Upper lobe of left lung (tissue), 6 donors: ENCODE measurements at regions not wholly inside any gene's neighbourhood (a gene's known extent, or its start where the extent isn't known, plus 50 kb on each side); places are given as distances from the start of the nearest gene placed in this dataset.

ENCODE experiments used
- ATAC-seq, 2 donors: fragments of 200-7000 bp; cut with Tn5 transposase; one replicate each; pipeline ENCODE4 v1.9.1; 2022; ENCODE audit warnings: mild to moderate bottlenecking in 2 of 2, moderate library complexity in 2 of 2; ENCODE audit not compliant: low FRiP score in 2 of 2
- DNase-seq, 2 donors: peaks; one replicate each; pipeline ENCODE4 v3.0.0-alpha.2; 2019 to 2020
- H3K27ac ChIP-seq, 4 donors: fragments of 200-600 bp; sonication (generic); one replicate each; pipeline ENCODE4 v1.5.1; 2016 to 2019
- H3K27me3 ChIP-seq, 4 donors: fragments of 200-600 bp; sonication (generic); one replicate each; pipeline ENCODE4 v1.5.1; 2017 to 2019
- H3K36me3 ChIP-seq, 4 donors: fragments of 200-600 bp; sonication (generic); one replicate each; pipeline ENCODE4 v1.5.1; 2016 to 2019
- H3K4me1 ChIP-seq, 4 donors: fragments of 200-600 bp; sonication (generic); one replicate each; pipeline ENCODE4 v1.5.1; 2018 to 2019
- H3K4me3 ChIP-seq, 4 donors: fragments of 200-600 bp; sonication (generic); one replicate each; pipeline ENCODE4 v1.5.1; 2017 to 2019; ENCODE audit warnings: mild to moderate bottlenecking in 2 of 4, moderate library complexity in 1 of 4
- H3K9me3 ChIP-seq, 4 donors: fragments of 200-600 bp; sonication (generic); one replicate each; pipeline ENCODE4 v1.5.1; 2018 to 2019
- CTCF ChIP-seq, 6 experiments: fragments of 450-650 bp in 4 of 6; fragments of 200-600 bp in 2 of 6; sonication (generic) in 2 of 6; IDR thresholded peaks; one replicate each; pipeline ENCODE4 v1.5.1; 2016 to 2019; ENCODE audit warnings: antibody characterized with exemption in 6 of 6
- EP300 ChIP-seq, 4 donors: sonication (generic); formaldehyde crosslinking; IDR thresholded peaks; one replicate each; pipeline ENCODE4 v1.5.1; 2017; ENCODE audit warnings: antibody characterized with exemption in 4 of 4, control low read depth in 2 of 4
- POLR2A ChIP-seq, 4 donors: fragments of 450-650 bp; IDR thresholded peaks; one replicate each; pipeline ENCODE4 v1.5.1; 2016 to 2017; ENCODE audit warnings: antibody characterized with exemption in 4 of 4, mild to moderate bottlenecking in 2 of 4
- POLR2AphosphoS5 ChIP-seq, 2 donors: sonication (generic); formaldehyde crosslinking; IDR thresholded peaks; one replicate each; pipeline ENCODE4 v1.5.1; 2017; ENCODE audit warnings: antibody characterized with exemption in 2 of 2
- WGBS, 2 donors: methylation state at CpG; one replicate each; pipeline ENCODE4 v1.1.5; 2017 to 2018; 5-methylcytosine and 5-hydroxymethylcytosine counted together
- donor health status: DM: no; HTN: no; CAD: no; lungs with moderate emphysema.
- donor health status: DM: no; HTN: yes; CAD: no; lungs with severe emphysema.

- 73 to 79% methylated on average over 2 of the region's 2 CpGs for WGBS, 2 donors
- DNase-seq = no peak
- Histone ChIP-seq H3K27me3 (no peaks in the 10 kb centered on the region), H3K27ac (no peak overlapping the region), H3K4me1 (no peaks in the 10 kb centered on the region), H3K36me3 (no peaks in the 10 kb centered on the region), H3K4me3 (no peak overlapping the region), H3K9me3 (no peaks in the 10 kb centered on the region)
- no peak for ATAC-seq
- TF ChIP-seq EP300 (IDR thresholded peaks at IDR 0.05) = no peak
- no peak for TF ChIP-seq POLR2AphosphoS5 (IDR thresholded peaks at IDR 0.05)
- no peak for TF ChIP-seq POLR2A (IDR thresholded peaks at IDR 0.05)
- TF ChIP-seq CTCF (IDR thresholded peaks at IDR 0.05) = no peak
These were observed 401.9 kb downstream of the PCDH20 start for GRCh38 chr13:61013796-61014195.

GRCh38 chr13:61010358-61010757 is 405.3 kb downstream of the PCDH20 start:
- H3K4me1 ChIP-seq = no peaks in the 10 kb centered on the region
- TF ChIP-seq EP300 (IDR thresholded peaks at IDR 0.05) = no peak
- no peak for TF ChIP-seq CTCF (IDR thresholded peaks at IDR 0.05)
- TF ChIP-seq POLR2A (IDR thresholded peaks at IDR 0.05) = no peak
- no peak for TF ChIP-seq POLR2AphosphoS5 (IDR thresholded peaks at IDR 0.05)
- H3K36me3 ChIP-seq = no peaks in the 10 kb centered on the region
- H3K9me3 ChIP-seq = peaks cover 0 to 9% (median 6%) of the 10 kb centered on the region in 4 donors
- H3K27me3 ChIP-seq = no peaks in the 10 kb centered on the region
- DNase-seq (no peak), ATAC-seq (no peak)
- no peak overlapping the region for H3K4me3 ChIP-seq
- no peak overlapping the region for H3K27ac ChIP-seq
- 66 to 78% methylated on average over 2 of the region's 2 CpGs for WGBS, 2 donors

- 45 to 63% methylated on average over 1 of the region's 1 CpG for WGBS, 2 donors
- H3K9me3 ChIP-seq = peaks cover 0 to 2% (median under 1%) of the 10 kb centered on the region in 4 donors
- no peak overlapping the region for H3K4me3 ChIP-seq
- H3K27ac ChIP-seq = no peak overlapping the region
- DNase-seq (no peak), ATAC-seq (no peak)
- H3K36me3 ChIP-seq = no peaks in the 10 kb centered on the region
- no peaks in the 10 kb centered on the region for H3K4me1 ChIP-seq
- no peaks in the 10 kb centered on the region for H3K27me3 ChIP-seq
- TF ChIP-seq CTCF (IDR thresholded peaks at IDR 0.05) = no peak
- TF ChIP-seq POLR2AphosphoS5 (IDR thresholded peaks at IDR 0.05) = no peak
- no peak for TF ChIP-seq EP300 (IDR thresholded peaks at IDR 0.05)
- no peak for TF ChIP-seq POLR2A (IDR thresholded peaks at IDR 0.05)
These were observed 413.0 kb downstream of the PCDH20 start for GRCh38 chr13:61002686-61003085.

- peak in 1 of 2 donors; percentile 11 for ATAC-seq
- WGBS, 2 donors = 75 to 79% methylated on average over 3 to 4 of the region's 4 CpGs
- TF ChIP-seq POLR2AphosphoS5 (IDR thresholded peaks at IDR 0.05) (no peak), EP300 (IDR thresholded peaks at IDR 0.05) (no peak), CTCF (IDR thresholded peaks at IDR 0.05) (no peak), POLR2A (IDR thresholded peaks at IDR 0.05) (no peak)
- no peaks in the 10 kb centered on the region for H3K9me3 ChIP-seq
- no peaks in the 10 kb centered on the region for H3K4me1 ChIP-seq
- no peaks in the 10 kb centered on the region for H3K27me3 ChIP-seq
- H3K36me3 ChIP-seq = no peaks in the 10 kb centered on the region
- DNase-seq = peak in 1 of 2 donors; percentile 22
- no peak overlapping the region for H3K4me3 ChIP-seq
- no peak overlapping the region for H3K27ac ChIP-seq
These were observed 425.5 kb downstream of the PCDH20 start for GRCh38 chr13:60990032-60990733.

GRCh38 chr13:60986301-60986700 is 429.3 kb downstream of the PCDH20 start:
- no peak overlapping the region for H3K27ac ChIP-seq
- no peaks in the 10 kb centered on the region for H3K9me3 ChIP-seq
- no peaks in the 10 kb centered on the region for H3K36me3 ChIP-seq
- ATAC-seq = no peak
- 89 to 90% methylated on average over 1 of the region's 1 CpG for WGBS, 2 donors
- DNase-seq = no peak
- H3K4me1 ChIP-seq = no peaks in the 10 kb centered on the region
- no peaks in the 10 kb centered on the region for H3K27me3 ChIP-seq
- H3K4me3 ChIP-seq = no peak overlapping the region
- TF ChIP-seq POLR2AphosphoS5 (IDR thresholded peaks at IDR 0.05) (no peak), EP300 (IDR thresholded peaks at IDR 0.05) (no peak), CTCF (IDR thresholded peaks at IDR 0.05) (no peak), POLR2A (IDR thresholded peaks at IDR 0.05) (no peak)
